ENCODE measurements at regions not wholly inside any gene's neighbourhood (a gene's known extent, or its start where the extent isn't known, plus 50 kb on each side); places are given as distances from the start of the nearest gene placed in this dataset.

DNA sequence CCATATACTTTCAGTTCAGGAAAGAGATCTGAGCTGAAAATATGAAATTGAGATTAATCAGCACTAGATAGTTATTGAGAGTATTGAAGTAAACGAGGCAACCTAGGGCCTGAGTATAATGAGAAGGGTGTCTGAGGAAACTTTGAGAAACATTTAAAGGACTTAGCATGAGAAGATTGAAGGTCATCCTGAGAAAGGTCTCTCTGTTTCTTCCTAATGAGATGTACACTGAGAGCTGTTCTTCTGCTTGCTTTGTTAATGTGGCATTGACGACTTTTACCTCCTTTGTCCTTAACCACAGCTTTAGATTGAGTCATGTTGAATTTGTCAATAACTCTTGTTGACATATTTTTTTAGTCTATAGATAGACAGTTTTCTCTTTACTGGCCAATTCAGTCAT is 145.1 kb upstream of the ACTBL2 start:
- no peak overlapping the region for H3K27ac ChIP-seq (ENCODE audit: low read depth, low read length)
- H3K4me2 ChIP-seq (ENCODE audit: low read length), result no peak overlapping the region
- TF ChIP-seq EZH2 (IDR thresholded peaks at IDR 0.05; ENCODE audit: insufficient read depth, low read length) (no peak), CTCF (IDR thresholded peaks at IDR 0.05; ENCODE audit: insufficient read depth, low read depth, low read length) (no peak)
- H3K4me1 ChIP-seq (ENCODE audit: insufficient read depth, low read length), result no peaks in the 10 kb centered on the region
- H3K4me3 Mint-ChIP-seq (ENCODE audit: unreplicated experiment), result no peak overlapping the region
- no peaks in the 10 kb centered on the region for H3K9me3 ChIP-seq (ENCODE audit: insufficient read depth, low read depth, low read length)
- H2AFZ ChIP-seq (ENCODE audit: low read depth, low read length), result no peak overlapping the region
- H3K36me3 Mint-ChIP-seq (ENCODE audit: low read depth, unreplicated experiment), result no peaks in the 10 kb centered on the region
- DNase-seq (ENCODE audit: low read depth) (no peak), FAIRE-seq (no peak)
- H3K27me3 ChIP-seq (ENCODE audit: insufficient read depth, low read length), result no peaks in the 10 kb centered on the region
- peaks cover 7% of the 10 kb centered on the region for H3K4me1 Mint-ChIP-seq (ENCODE audit: low read depth, unreplicated experiment)
- H3K79me2 ChIP-seq (ENCODE audit: insufficient read depth, low read length), result no peaks in the 10 kb centered on the region
- no peak overlapping the region for H3K9ac ChIP-seq (ENCODE audit: low read length)
- no peaks in the 10 kb centered on the region for H4K20me1 ChIP-seq (ENCODE audit: insufficient read depth, low read length)
- no peaks in the 10 kb centered on the region for H3K27me3 Mint-ChIP-seq (ENCODE audit: low read depth, unreplicated experiment)
- no peak overlapping the region for H3K27ac Mint-ChIP-seq (ENCODE audit: unreplicated experiment)
- H3K36me3 ChIP-seq (ENCODE audit: insufficient read depth, low read length), result no peaks in the 10 kb centered on the region
- no peak overlapping the region for H3K4me3 ChIP-seq (ENCODE audit: insufficient read depth, low read depth, low read length)
- H3K9me3 Mint-ChIP-seq (ENCODE audit: unreplicated experiment), result no peaks in the 10 kb centered on the region

GRCh38 chr5:57626703-57627102 is 144.1 kb upstream of the ACTBL2 start:
- Histone ChIP-seq H2AFZ (ENCODE audit: low read depth, low read length) (no peak overlapping the region), H3K27ac (ENCODE audit: low read depth, low read length) (no peak overlapping the region), H3K4me2 (ENCODE audit: low read length) (no peak overlapping the region), H3K36me3 (ENCODE audit: insufficient read depth, low read length) (no peaks in the 10 kb centered on the region), H4K20me1 (ENCODE audit: insufficient read depth, low read length) (no peaks in the 10 kb centered on the region), H3K9ac (ENCODE audit: low read length) (no peak overlapping the region), H3K4me3 (ENCODE audit: insufficient read depth, low read depth, low read length) (no peak overlapping the region), H3K4me1 (ENCODE audit: insufficient read depth, low read length) (no peaks in the 10 kb centered on the region), H3K79me2 (ENCODE audit: insufficient read depth, low read length) (no peaks in the 10 kb centered on the region), H3K27me3 (ENCODE audit: insufficient read depth, low read length) (no peaks in the 10 kb centered on the region), H3K9me3 (ENCODE audit: insufficient read depth, low read depth, low read length) (no peaks in the 10 kb centered on the region)
- Mint-ChIP-seq H3K4me1 (ENCODE audit: low read depth, unreplicated experiment) (peaks cover 7% of the 10 kb centered on the region), H3K9me3 (ENCODE audit: unreplicated experiment) (no peaks in the 10 kb centered on the region), H3K36me3 (ENCODE audit: low read depth, unreplicated experiment) (no peaks in the 10 kb centered on the region), H3K27ac (ENCODE audit: unreplicated experiment) (no peak overlapping the region), H3K4me3 (ENCODE audit: unreplicated experiment) (no peak overlapping the region), H3K27me3 (ENCODE audit: low read depth, unreplicated experiment) (no peaks in the 10 kb centered on the region)
- TF ChIP-seq CTCF (IDR thresholded peaks at IDR 0.05; ENCODE audit: insufficient read depth, low read depth, low read length), result no peak
- no peak for TF ChIP-seq EZH2 (IDR thresholded peaks at IDR 0.05; ENCODE audit: insufficient read depth, low read length)
- FAIRE-seq, result no peak
- DNase-seq (ENCODE audit: low read depth), result peak; percentile 2

- H2AFZ ChIP-seq (ENCODE audit: low read depth, low read length), result no peak overlapping the region
- Mint-ChIP-seq H3K4me3 (ENCODE audit: unreplicated experiment) (no peak overlapping the region), H3K27me3 (ENCODE audit: low read depth, unreplicated experiment) (no peaks in the 10 kb centered on the region), H3K4me1 (ENCODE audit: low read depth, unreplicated experiment) (peaks cover 3% of the 10 kb centered on the region), H3K27ac (ENCODE audit: unreplicated experiment) (no peak overlapping the region), H3K36me3 (ENCODE audit: low read depth, unreplicated experiment) (no peaks in the 10 kb centered on the region), H3K9me3 (ENCODE audit: unreplicated experiment) (no peaks in the 10 kb centered on the region)
- no peak overlapping the region for H3K9ac ChIP-seq (ENCODE audit: low read length)
- no peaks in the 10 kb centered on the region for H3K27me3 ChIP-seq (ENCODE audit: insufficient read depth, low read length)
- H3K27ac ChIP-seq (ENCODE audit: low read depth, low read length), result no peak overlapping the region
- no peaks in the 10 kb centered on the region for H3K4me1 ChIP-seq (ENCODE audit: insufficient read depth, low read length)
- H3K9me3 ChIP-seq (ENCODE audit: insufficient read depth, low read depth, low read length), result no peaks in the 10 kb centered on the region
- TF ChIP-seq CTCF (IDR thresholded peaks at IDR 0.05; ENCODE audit: insufficient read depth, low read depth, low read length) (no peak), EZH2 (IDR thresholded peaks at IDR 0.05; ENCODE audit: insufficient read depth, low read length) (no peak)
- DNase-seq (ENCODE audit: low read depth), result no peak
- FAIRE-seq, result no peak
- no peak overlapping the region for H3K4me2 ChIP-seq (ENCODE audit: low read length)
- no peaks in the 10 kb centered on the region for H3K79me2 ChIP-seq (ENCODE audit: insufficient read depth, low read length)
- H3K4me3 ChIP-seq (ENCODE audit: insufficient read depth, low read depth, low read length), result no peak overlapping the region
- H4K20me1 ChIP-seq (ENCODE audit: insufficient read depth, low read length), result no peaks in the 10 kb centered on the region
- H3K36me3 ChIP-seq (ENCODE audit: insufficient read depth, low read length), result no peaks in the 10 kb centered on the region
Measured at GRCh38 chr5:57621624-57622023, 139.0 kb upstream of the ACTBL2 start.
